ENCODE measurements at regions not wholly inside any gene's neighbourhood (a gene's known extent, or its start where the extent isn't known, plus 50 kb on each side); places are given as distances from the start of the nearest gene placed in this dataset.

DNA sequence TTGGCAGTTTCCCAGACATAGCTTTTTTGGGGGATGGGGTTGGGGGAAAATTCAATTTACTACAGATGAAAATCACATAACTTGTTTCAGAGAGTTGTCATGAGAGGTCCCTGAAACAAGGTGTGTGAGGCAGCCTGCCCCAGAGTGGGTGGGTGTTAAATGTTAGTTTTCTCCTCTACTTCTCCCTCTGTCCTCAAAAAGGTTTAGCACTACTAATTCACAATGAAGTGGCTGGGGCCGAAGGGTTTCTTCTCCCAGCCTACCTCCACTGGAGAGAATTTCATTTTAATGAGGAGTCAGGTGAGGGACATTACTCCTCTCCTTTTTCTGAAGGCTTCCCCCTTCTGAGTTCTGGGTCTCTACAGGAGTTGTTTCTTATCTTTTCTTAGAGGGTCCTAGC is 103.3 kb downstream of the C1orf94 start:
- TF ChIP-seq, protein P1, sequence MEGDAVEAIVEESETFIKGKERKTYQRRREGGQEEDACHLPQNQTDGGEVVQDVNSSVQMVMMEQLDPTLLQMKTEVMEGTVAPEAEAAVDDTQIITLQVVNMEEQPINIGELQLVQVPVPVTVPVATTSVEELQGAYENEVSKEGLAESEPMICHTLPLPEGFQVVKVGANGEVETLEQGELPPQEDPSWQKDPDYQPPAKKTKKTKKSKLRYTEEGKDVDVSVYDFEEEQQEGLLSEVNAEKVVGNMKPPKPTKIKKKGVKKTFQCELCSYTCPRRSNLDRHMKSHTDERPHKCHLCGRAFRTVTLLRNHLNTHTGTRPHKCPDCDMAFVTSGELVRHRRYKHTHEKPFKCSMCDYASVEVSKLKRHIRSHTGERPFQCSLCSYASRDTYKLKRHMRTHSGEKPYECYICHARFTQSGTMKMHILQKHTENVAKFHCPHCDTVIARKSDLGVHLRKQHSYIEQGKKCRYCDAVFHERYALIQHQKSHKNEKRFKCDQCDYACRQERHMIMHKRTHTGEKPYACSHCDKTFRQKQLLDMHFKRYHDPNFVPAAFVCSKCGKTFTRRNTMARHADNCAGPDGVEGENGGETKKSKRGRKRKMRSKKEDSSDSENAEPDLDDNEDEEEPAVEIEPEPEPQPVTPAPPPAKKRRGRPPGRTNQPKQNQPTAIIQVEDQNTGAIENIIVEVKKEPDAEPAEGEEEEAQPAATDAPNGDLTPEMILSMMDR (IDR thresholded peaks at IDR 0.05) = no peak
- no peak for TF ChIP-seq EP300 (IDR thresholded peaks at IDR 0.05)
